Cardiac fibroblast (primary cell): ENCODE measurements at regions not wholly inside any gene's neighbourhood (a gene's known extent, or its start where the extent isn't known, plus 50 kb on each side); places are given as distances from the start of the nearest gene placed in this dataset.

ENCODE experiments used
- DNase-seq, 2 donors: peaks; one replicate each; pipeline versions ENCODE4 v3.0.0 to v3.0.0-alpha.2; 2010; ENCODE audit warnings: low read depth in 2 of 2
- H3K4me3 ChIP-seq, 2 donors: replicated peaks in 1 of 2; 1 replicate in 1 of 2; 2 replicates in 1 of 2; pipeline ENCODE4 v1.5.1; 2011; ENCODE audit warnings: low read depth in 2 of 2, low read length in 2 of 2, mild to moderate bottlenecking in 2 of 2, moderate library complexity in 1 of 2
- TF ChIP-seq, protein P1 (sequence below): IDR thresholded peaks from one replicate; pipeline ENCODE4 v1.5.1; 2011; ENCODE audit warnings: low read depth, mild to moderate bottlenecking, low read length, inconsistent platforms

DNA sequence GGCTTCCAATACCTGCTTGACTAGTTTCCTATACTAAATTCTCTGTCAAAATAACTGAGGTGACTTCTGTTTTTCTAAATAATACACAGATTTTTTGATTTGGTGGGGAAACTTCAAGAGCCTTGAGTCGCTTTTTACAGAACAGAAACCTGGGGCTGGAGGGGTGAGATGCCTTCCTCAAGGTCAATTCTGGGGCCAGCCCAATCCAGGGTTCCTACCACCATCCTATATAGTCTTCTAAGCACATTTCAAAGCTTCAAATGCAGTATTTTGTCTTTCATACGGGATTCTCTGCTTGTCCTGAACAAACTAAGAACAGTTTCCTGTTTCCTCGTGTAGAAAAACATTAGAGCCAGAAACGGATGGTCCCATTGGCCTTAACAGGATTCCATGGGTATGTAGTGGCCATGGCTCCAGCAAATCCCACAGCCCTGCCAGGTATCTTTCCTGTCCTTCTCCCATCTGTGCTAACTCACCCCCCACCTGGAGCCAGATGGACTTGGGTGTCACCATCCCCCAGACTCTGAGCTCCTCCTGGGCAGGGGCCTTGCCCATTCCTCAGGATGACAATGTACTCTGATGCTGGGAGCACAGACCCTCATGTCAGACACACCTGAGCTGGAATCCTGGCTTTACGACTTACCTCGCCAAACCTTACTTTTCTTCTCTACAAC, 146.9 kb downstream of the KLF13 start:
- TF ChIP-seq, protein P1, sequence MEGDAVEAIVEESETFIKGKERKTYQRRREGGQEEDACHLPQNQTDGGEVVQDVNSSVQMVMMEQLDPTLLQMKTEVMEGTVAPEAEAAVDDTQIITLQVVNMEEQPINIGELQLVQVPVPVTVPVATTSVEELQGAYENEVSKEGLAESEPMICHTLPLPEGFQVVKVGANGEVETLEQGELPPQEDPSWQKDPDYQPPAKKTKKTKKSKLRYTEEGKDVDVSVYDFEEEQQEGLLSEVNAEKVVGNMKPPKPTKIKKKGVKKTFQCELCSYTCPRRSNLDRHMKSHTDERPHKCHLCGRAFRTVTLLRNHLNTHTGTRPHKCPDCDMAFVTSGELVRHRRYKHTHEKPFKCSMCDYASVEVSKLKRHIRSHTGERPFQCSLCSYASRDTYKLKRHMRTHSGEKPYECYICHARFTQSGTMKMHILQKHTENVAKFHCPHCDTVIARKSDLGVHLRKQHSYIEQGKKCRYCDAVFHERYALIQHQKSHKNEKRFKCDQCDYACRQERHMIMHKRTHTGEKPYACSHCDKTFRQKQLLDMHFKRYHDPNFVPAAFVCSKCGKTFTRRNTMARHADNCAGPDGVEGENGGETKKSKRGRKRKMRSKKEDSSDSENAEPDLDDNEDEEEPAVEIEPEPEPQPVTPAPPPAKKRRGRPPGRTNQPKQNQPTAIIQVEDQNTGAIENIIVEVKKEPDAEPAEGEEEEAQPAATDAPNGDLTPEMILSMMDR, result no peak
- no peak for DNase-seq
- H3K4me3 ChIP-seq, result no peak overlapping the region

DNA sequence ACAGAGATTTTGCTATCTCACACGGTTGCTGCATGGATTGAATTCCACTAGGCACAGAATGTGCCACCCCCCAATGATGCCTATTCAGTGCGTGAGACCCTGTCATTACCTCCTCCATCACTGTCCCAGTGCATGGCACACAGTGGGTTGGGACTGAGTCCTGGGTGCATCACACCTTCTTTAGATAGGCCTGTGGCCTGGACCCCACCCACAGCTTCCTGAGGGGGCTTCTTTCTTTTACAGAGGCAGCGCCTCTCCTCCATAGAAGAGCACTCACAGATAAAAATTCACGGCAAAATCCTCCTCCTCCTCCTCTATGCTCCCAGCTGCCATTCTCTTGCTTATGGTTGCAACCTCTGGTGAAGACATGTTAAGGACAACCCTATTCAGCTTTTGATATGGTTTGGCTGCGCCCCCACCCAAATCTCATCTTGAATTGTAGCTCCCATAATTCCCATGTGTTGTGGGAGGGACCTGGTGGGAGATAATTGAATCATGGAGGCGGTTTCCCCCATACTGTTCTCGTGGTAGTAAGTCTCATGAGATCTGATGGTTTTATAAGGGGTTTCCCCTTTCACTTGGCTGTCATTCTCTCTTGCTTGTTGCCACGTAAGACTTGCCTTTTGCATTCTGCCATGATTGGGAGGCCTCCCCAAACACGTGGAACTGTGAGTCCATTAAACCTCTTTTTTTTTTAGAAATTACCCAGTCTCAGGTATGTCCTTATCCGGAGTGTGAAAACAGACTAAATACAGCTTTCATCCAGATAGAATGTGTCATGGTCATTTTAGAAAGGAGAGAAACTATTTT, 147.6 kb downstream of the KLF13 start:
- DNase-seq, result no peak
- H3K4me3 ChIP-seq, result no peak overlapping the region
- TF ChIP-seq, protein P1, result no peak

DNA sequence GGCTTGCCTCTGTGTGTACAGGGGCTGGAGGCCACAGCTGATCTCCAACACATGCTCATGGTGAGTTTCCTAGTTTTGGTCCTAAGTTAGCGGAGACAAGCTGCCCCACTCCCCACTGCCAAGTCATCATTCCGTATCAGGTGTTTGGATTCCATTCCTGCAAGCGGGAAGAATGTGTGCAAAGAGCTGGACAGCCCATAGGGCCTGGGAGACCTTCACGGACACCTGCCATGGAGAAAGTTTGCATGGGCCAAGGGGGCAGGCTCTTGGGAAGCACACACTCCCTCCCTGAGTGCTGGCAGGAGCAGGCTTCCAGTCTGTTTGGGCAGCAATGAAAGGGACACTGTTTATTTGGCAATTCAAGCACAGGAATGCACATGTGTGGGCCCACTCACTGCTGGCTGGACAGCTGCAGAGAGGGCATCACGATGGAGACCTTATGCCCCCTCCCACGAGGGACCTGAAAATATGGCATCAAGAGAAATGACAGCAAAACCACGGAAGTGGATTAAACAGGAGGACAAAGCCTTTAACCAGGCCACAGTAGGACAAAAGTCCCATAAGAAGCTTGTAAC, 149.7 kb downstream of the KLF13 start:
- TF ChIP-seq, protein P1, result no peak
- no peak overlapping the region for H3K4me3 ChIP-seq
- no peak for DNase-seq

DNA sequence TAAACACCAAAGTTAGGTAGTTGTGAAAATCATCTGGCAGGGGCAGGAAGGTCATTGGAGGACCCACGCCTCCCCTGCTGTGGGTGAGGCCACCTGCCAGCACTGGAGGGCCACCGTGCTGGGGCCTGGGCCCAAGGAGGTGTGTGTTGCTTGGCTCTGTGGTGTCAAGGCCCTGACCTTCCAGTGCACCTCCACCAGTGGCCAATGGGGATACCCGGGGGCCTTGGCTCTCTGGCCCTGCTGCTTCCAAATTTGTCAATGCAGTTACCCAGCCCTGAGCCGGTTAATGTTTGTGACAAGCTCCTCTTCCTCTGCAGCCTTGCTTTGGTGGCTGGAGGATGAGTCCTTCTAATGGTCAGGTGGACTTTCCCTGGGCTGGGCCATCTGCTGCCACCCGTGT, 150.2 kb downstream of the KLF13 start:
- TF ChIP-seq, protein P1, result no peak
- no peak overlapping the region for H3K4me3 ChIP-seq
- DNase-seq, result no peak

DNA sequence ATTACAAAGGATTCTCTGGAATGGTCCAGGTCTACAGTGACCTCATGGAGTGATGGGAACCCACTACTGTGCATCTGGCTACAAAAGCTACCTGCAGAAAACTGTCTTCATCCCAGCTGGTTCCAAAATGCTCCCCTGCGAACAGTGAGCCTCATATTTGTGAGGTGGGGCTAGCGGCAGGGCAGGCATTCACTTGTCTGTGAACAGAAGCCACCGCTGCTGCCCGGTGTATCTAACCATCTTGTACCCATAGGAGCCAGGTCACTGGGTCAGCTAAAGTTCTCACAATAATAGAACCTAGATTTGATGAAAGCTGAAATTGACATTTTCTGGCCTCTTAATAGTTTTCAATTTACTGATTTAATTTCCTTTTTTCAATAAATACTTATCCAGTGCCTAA, 150.7 kb downstream of the KLF13 start:
- DNase-seq, result no peak
- TF ChIP-seq, protein P1, result no peak
- no peak overlapping the region for H3K4me3 ChIP-seq

DNA sequence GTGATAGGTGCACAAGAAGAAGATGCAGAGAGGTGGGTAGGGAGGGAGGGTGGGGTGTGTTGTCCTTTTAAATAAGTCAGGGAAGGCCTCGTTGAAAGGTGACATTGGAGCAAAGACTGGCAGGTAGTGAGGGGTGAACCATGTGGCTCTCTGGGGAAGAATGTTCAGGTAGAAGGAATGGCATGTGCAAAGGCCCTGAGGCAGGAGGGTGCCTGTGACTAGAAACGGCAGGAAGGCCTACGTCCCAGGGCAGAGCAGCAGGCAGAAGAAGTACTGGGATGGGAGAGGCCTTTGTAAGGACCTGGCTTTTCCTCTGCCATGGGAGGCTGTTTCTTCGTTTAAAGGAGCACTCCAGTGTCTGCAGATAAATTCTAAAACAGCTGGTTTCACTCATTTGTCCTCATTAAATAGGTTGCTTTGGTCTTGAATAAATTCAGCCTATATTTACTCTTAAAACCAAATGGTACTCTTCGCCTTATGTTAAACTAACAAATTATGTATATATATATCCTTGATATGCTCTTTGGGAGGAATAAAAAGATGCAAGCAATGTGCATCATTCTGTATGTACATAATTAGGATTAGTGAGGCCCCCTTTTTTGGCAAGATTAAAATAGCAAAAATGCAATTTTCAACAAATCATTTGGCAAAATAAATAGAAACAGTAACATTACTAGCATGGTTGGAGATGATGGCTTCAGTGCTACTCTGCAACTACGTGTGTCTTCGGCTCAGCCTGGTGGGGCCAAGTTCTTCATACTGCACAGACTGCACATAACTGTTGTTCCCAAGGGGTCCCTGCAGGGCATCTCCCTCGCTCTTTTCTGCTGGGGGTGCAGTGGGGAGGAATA, 151.4 kb downstream of the KLF13 start:
- TF ChIP-seq, protein P1, result no peak
- DNase-seq, result no peak

More for the DNA sequence above, 151.4 kb downstream of the KLF13 start:
- no peak overlapping the region for H3K4me3 ChIP-seq
